Activated naive CD4-positive, alpha-beta T cell treated with anti-CD3 and anti-CD28 coated beads, Interleukin-2, amount 50 U/mL, for 24 hours (primary cell): ENCODE measurements at regions not wholly inside any gene's neighbourhood (a gene's known extent, or its start where the extent isn't known, plus 50 kb on each side); places are given as distances from the start of the nearest gene placed in this dataset.
A peak's percentile ranks its signal among the peaks of the same experiment; 100 is the strongest.
"Not testable (repeated sequence)": the region's sequence is repeated elsewhere in the genome, so short reads cannot be mapped to it uniquely, and the experiment has no call there.

Experiments
- H3K27ac Mint-ChIP-seq: one replicate; pipeline ENCODE4 v1.8.0; 2021; ENCODE audit warnings: mild to moderate bottlenecking, mixed read lengths
- H3K27me3 Mint-ChIP-seq: one replicate; pipeline ENCODE4 v1.8.0; 2021; ENCODE audit warnings: mixed read lengths
- H3K36me3 Mint-ChIP-seq: one replicate; pipeline ENCODE4 v1.8.0; 2021; ENCODE audit warnings: mixed read lengths
- H3K4me1 Mint-ChIP-seq: one replicate; pipeline ENCODE4 v1.8.0; 2021; ENCODE audit warnings: mixed read lengths
- H3K4me3 Mint-ChIP-seq: one replicate; pipeline ENCODE4 v1.8.0; 2021; ENCODE audit warnings: mild to moderate bottlenecking, mixed read lengths
- H3K9me3 Mint-ChIP-seq: one replicate; pipeline ENCODE4 v1.8.0; 2021; ENCODE audit warnings: mixed read lengths

GRCh38 chr12:93079271-93079670 is 150.2 kb upstream of the EEA1 start:
- Mint-ChIP-seq H3K9me3 (no peaks in the 10 kb centered on the region), H3K4me3 (no peak overlapping the region), H3K27me3 (peaks cover 1% of the 10 kb centered on the region), H3K27ac (no peak overlapping the region), H3K36me3 (no peaks in the 10 kb centered on the region), H3K4me1 (no peaks in the 10 kb centered on the region)

DNA sequence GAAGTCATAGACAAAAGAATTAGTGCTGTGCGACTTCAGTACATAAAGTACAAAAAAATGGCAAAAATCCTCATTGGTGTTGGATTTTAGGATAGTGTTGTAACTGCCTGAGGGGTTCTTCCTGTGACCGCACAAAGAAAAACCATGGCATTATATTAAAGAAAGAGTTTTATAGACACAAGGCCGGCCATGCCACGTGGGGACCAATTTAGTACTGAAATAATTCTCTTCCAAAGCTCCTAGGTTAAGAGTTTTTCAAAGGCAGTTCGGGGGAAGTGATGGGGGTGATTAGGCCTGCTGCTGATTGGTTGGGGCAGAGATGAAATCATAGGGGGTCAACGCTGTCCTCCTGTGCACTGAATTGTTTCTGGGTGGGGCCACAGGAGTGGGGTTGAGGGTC is 150.9 kb upstream of the EEA1 start:
- Mint-ChIP-seq H3K27me3 (peaks cover 1% of the 10 kb centered on the region), H3K9me3 (peaks cover under 1% of the 10 kb centered on the region), H3K4me1 (no peaks in the 10 kb centered on the region), H3K4me3 (no peak overlapping the region), H3K36me3 (no peaks in the 10 kb centered on the region), H3K27ac (no peak overlapping the region)

GRCh38 chr12:93080452-93080851 is 151.4 kb upstream of the EEA1 start:
- peaks cover 5% of the 10 kb centered on the region for H3K9me3 Mint-ChIP-seq
- peaks cover 1% of the 10 kb centered on the region for H3K27me3 Mint-ChIP-seq
- H3K36me3 Mint-ChIP-seq = no peaks in the 10 kb centered on the region
- H3K4me3 Mint-ChIP-seq = no peak overlapping the region
- H3K4me1 Mint-ChIP-seq = no peaks in the 10 kb centered on the region
- no peak overlapping the region for H3K27ac Mint-ChIP-seq

DNA sequence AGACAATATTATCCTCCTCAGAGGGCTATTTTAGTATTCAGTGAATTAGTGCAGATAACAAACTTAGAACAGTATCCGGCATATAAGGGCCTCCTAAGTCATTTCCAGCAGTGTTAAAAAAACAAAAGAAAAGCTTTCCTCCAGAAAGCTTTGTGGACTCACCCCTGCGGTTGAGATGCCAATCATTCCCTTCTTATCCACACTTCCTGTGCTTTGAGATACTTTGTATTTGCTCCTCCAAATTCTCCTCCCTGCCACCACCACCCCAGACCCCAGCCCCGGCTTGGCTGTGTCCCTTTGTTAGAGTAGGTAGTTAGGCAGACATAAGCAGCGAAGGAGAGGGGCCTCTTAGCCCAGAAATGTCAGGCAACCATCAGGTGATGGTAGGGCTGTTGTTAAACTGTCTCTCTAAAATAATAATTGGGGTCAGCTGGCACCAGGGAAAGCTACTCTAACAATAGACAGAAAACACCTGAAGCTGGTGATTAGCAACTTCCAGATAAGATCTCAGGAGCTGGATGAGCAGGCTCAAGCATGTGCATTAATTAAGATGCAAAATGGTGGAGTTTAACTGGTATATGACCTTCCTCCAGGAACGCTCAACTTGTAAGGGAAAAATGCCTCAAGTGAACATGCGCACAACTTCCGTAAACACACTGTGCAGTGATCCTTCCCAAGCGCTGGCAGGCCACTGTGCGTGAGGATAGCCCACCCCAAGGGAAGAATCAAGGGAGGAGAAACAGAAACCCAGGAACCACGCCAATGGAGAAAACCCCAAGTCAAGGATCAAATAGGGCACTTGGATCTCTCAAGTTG is 152.1 kb upstream of the EEA1 start:
- Mint-ChIP-seq H3K4me3 (no peak overlapping the region), H3K27ac (no peak overlapping the region), H3K36me3 (no peaks in the 10 kb centered on the region), H3K9me3 (peaks cover 5% of the 10 kb centered on the region), H3K27me3 (peaks cover 1% of the 10 kb centered on the region), H3K4me1 (no peaks in the 10 kb centered on the region)

DNA sequence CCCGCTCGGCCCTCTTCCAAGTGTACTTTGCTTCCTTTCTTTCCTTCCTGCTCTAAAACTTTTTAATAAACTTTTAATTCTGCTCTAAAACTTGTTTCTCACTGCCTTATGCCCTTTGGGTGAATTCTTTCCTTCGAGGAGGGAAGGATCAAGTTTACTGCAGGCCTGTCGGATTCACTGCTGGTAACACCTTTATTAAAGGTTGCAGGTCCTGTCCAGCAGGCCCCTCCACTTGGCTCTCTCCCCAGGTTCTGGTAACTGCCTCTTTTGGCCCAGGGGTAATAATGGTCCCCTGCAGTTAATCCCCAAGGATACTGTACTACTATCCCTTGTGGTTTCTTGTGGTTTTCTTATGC is 152.7 kb upstream of the EEA1 start:
- no peaks in the 10 kb centered on the region for H3K36me3 Mint-ChIP-seq
- no peaks in the 10 kb centered on the region for H3K4me1 Mint-ChIP-seq
- no peak overlapping the region for H3K4me3 Mint-ChIP-seq
- no peak overlapping the region for H3K27ac Mint-ChIP-seq
- peaks cover 1% of the 10 kb centered on the region for H3K27me3 Mint-ChIP-seq
- peaks cover 5% of the 10 kb centered on the region for H3K9me3 Mint-ChIP-seq

- H3K36me3 Mint-ChIP-seq = peaks cover 2% of the 10 kb centered on the region
- no peaks in the 10 kb centered on the region for H3K27me3 Mint-ChIP-seq
- peaks cover 10% of the 10 kb centered on the region for H3K9me3 Mint-ChIP-seq
- no peak overlapping the region for H3K4me3 Mint-ChIP-seq
- H3K4me1 Mint-ChIP-seq = peaks cover 10% of the 10 kb centered on the region
- no peak overlapping the region for H3K27ac Mint-ChIP-seq
Observed at GRCh38 chr12:93085383-93086287, 156.5 kb upstream of the EEA1 start.

GRCh38 chr12:93086288-93086727 is 157.2 kb upstream of the EEA1 start:
- H3K27me3 Mint-ChIP-seq = no peaks in the 10 kb centered on the region
- no peak overlapping the region for H3K27ac Mint-ChIP-seq
- no peak overlapping the region for H3K4me3 Mint-ChIP-seq
- H3K36me3 Mint-ChIP-seq = peaks cover 2% of the 10 kb centered on the region
- H3K4me1 Mint-ChIP-seq = peaks cover 17% of the 10 kb centered on the region
- peaks cover 10% of the 10 kb centered on the region for H3K9me3 Mint-ChIP-seq

DNA sequence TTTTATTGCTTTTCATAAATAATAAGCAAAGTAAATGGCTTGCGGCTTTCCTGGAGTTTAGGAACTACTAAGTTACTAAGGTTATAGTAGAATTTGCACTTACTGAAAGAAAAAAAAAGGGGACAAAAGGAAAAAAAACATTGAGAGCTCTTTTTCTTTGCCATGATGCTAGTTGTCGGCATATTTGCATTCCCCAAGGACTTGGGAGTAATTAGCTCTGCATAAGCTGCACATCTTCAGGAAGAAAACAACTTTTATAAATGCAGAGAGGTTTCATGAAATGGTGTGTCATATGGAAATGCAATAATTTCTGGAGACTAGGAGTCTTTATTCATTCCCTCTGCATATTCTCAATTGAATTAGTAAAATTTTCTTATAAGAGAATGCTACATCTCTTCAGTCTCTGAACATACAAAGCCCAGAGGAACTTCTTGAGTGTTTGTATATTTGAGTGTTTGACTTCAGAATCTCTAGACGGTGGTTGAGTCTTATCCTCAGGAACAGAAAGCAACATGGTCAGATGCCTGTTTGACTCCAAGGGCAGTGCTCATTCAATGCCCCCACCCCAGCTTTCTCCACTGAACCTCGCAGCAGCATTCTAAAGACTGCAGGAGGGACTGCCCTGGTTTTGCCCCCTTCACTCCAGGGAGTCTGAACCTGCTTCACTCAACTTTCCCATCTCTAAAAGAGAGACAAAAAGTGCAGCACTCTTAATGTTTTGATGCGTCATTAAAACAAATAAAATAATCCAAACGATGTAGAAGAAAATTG is 158.9 kb upstream of the EEA1 start:
- Mint-ChIP-seq H3K4me1 (peaks cover 19% of the 10 kb centered on the region), H3K9me3 (peaks cover 10% of the 10 kb centered on the region), H3K4me3 (no peak overlapping the region), H3K27me3 (no peaks in the 10 kb centered on the region), H3K36me3 (peaks cover 2% of the 10 kb centered on the region), H3K27ac (no peak overlapping the region)

DNA sequence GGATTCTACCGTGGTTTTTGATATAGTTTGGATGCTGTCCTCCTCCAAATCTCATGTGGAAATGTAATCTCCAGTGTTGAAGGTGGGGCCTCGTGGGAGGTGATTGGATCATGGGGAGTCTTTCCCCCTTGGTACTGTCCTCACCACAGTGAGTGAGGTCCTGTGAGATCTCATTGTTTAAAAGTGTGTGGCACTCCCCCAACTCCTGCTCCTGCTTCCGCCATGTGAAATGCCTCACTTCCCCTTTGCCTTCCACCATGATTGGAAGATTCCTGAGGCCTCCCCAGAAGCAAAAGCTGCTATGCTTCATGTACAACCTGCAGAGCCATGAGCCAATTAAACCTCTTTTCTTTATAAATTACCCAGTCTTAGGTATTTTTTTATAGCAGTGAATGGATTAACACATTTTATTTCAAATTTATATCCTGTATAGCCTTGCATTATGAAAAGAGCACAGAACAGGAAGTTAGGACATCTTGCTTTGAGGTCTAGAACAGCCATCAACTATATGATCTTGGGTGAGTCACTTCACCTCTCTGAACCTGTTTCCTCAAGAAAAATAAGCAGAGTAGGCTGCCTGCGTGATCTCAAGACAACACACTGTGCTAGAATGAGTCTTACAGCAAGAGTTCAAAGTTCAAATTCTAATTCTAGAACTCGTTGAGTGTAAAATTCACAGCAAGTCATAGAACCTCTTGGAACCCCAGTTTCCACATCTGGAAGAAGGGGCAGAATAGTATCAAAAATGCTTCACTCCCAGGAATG is 160.9 kb upstream of the EEA1 start:
- Mint-ChIP-seq H3K27me3 (no peaks in the 10 kb centered on the region), H3K9me3 (peaks cover 10% of the 10 kb centered on the region), H3K27ac (peak overlapping the region; percentile 93), H3K4me1 (peaks cover 19% of the 10 kb centered on the region), H3K36me3 (peaks cover 2% of the 10 kb centered on the region), H3K4me3 (peak overlapping the region; percentile 30)

DNA sequence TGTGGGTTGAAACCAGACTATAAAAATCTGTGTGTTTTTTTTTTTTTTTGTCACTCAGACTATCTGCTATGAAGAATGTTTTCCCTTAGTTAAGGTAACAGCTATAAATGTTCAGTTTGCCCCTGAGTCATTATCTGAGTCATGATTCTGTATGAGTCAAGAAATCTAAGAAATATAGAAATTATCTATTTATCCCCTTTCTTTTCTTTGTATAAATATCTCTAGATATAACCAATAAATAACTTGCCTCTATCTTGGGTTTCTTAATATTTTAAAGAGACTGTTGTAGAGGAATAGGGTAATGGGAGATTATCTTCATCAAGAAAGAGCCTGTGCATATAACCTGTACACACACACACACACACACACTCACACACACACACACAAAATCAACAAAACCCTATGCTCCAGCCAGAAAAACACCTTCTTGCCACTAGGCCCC is 161.7 kb upstream of the EEA1 start:
- H3K27me3 Mint-ChIP-seq = no peaks in the 10 kb centered on the region
- H3K9me3 Mint-ChIP-seq = peaks cover 5% of the 10 kb centered on the region
- no peak overlapping the region for H3K4me3 Mint-ChIP-seq
- peaks cover 2% of the 10 kb centered on the region for H3K36me3 Mint-ChIP-seq
- H3K4me1 Mint-ChIP-seq = peaks cover 19% of the 10 kb centered on the region
- peak overlapping the region; percentile 82 for H3K27ac Mint-ChIP-seq

DNA sequence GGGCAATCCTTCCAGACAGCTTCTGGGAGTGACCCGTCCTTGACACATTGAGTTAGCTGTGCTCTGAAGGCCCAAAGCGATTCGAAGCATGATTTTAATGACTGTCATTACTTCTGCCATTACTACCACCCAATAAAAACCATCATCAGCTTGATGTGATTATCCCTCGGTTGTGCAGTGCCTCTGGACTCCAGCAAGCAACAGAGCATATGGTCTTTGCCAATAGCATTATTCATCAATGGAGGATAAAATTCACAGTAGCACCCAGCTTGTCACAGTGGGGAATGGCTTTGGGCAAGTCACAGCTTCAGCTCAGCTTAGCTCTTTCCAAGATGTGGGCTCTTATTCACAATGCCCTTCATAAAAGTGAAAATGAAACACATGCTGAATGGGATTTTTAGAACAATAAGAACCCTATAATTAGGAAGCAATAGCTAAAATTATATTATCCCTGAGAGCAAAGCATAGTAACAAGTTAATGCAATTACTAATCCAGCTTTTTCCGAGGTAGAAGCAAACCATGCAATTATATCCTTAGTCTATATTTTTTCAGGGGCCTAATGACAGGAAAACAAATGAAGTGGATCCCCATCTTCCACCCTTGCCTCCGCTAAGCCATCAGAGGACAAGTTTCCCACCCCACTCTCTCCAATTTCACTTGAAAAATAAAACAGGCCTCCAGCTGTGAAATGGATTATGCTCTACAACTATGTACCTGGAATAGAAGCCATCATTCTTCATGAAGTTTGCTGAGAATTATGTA is 163.0 kb upstream of the EEA1 start:
- no peak overlapping the region for H3K27ac Mint-ChIP-seq
- H3K36me3 Mint-ChIP-seq = peaks cover 2% of the 10 kb centered on the region
- peaks cover 5% of the 10 kb centered on the region for H3K9me3 Mint-ChIP-seq
- no peaks in the 10 kb centered on the region for H3K27me3 Mint-ChIP-seq
- H3K4me1 Mint-ChIP-seq = peaks cover 19% of the 10 kb centered on the region
- no peak overlapping the region for H3K4me3 Mint-ChIP-seq

DNA sequence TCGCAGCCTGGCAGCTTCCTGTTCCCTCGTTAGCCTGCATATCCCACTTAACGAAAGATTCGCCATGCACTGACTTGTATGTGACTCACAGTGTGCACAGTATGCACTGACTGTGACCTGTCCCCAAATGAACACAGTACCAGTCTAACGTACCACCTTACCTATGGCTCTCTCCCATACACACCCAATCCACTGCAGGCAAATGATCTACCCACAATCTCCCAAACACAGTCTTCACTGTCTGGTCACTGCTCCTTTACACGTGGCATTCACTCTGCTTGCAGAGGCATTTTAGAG is 163.5 kb upstream of the EEA1 start:
- peaks cover 19% of the 10 kb centered on the region for H3K4me1 Mint-ChIP-seq
- H3K4me3 Mint-ChIP-seq = no peak overlapping the region
- H3K27ac Mint-ChIP-seq = no peak overlapping the region
- H3K27me3 Mint-ChIP-seq = no peaks in the 10 kb centered on the region
- H3K9me3 Mint-ChIP-seq = peaks cover 5% of the 10 kb centered on the region
- peaks cover 2% of the 10 kb centered on the region for H3K36me3 Mint-ChIP-seq

DNA sequence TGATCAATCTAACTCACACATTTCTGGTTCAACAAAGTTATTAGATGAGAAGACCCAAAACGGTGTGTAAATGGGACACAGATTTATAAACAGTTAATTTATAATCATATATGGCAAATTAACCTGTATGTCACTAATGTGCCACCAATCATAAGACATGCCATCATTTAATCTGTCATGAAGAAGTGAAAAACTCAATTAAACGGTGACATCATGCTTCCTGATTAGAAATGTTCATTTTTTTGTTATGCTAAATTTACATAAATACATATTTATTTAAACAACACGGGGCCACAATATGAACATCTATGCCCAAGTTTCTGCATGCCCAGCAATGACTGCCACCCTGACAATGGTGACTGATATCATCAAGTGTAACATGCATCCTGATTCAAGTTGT is 164.1 kb upstream of the EEA1 start:
- Mint-ChIP-seq H3K27ac (no peak overlapping the region), H3K4me3 (no peak overlapping the region), H3K27me3 (no peaks in the 10 kb centered on the region), H3K4me1 (peaks cover 22% of the 10 kb centered on the region), H3K9me3 (peaks cover 5% of the 10 kb centered on the region), H3K36me3 (peaks cover 2% of the 10 kb centered on the region)

- H3K9me3 Mint-ChIP-seq, H3K27ac Mint-ChIP-seq, H3K4me3 Mint-ChIP-seq, H3K36me3 Mint-ChIP-seq, H3K27me3 Mint-ChIP-seq: not testable (repeated sequence)
- H3K4me1 Mint-ChIP-seq = peaks cover 26% of the 10 kb centered on the region
Observed at GRCh38 chr12:93094222-93094621, 165.1 kb upstream of the EEA1 start.
